H9 (cell line): ENCODE measurements at regions not wholly inside any gene's neighbourhood (a gene's known extent, or its start where the extent isn't known, plus 50 kb on each side); places are given as distances from the start of the nearest gene placed in this dataset.

Experiments used
- DNase-seq: peaks from one replicate; pipeline ENCODE4 v3.0.0-alpha.2; 2017
- H2AFZ ChIP-seq: one replicate; pipeline ENCODE4 v1.6.1; 2013; ENCODE audit warnings: mild to moderate bottlenecking, low read length, control low read depth, moderate library complexity
- H2AK5ac ChIP-seq: 2 replicates; pipeline ENCODE4 v1.6.1; 2013; ENCODE audit warnings: low read length, control low read depth, mixed read lengths; ENCODE audit not compliant: insufficient read length
- H2BK120ac ChIP-seq: one replicate; pipeline ENCODE4 v1.6.1; 2013; ENCODE audit warnings: low read depth, mild to moderate bottlenecking, low read length, control low read depth, inconsistent platforms; ENCODE audit not compliant: poor library complexity, severe bottlenecking
- H2BK12ac ChIP-seq: 2 replicates; pipeline ENCODE4 v1.6.1; 2013; ENCODE audit warnings: low read length, control low read depth, mixed read lengths, low read depth; ENCODE audit not compliant: insufficient read length
- H2BK15ac ChIP-seq: 2 replicates; pipeline ENCODE4 v1.6.1; 2013; ENCODE audit warnings: low read depth, low read length, control low read depth
- H2BK20ac ChIP-seq: one replicate; pipeline ENCODE4 v1.6.1; 2013; ENCODE audit warnings: low read depth, mild to moderate bottlenecking, low read length, control low read depth, inconsistent platforms; ENCODE audit not compliant: poor library complexity, severe bottlenecking
- H2BK5ac ChIP-seq: 2 replicates; pipeline ENCODE4 v1.6.1; 2013; ENCODE audit warnings: low read length, control low read depth, mixed read lengths; ENCODE audit not compliant: insufficient read length
- H3K14ac ChIP-seq: 2 replicates; pipeline ENCODE4 v1.6.1; 2013; ENCODE audit warnings: low read length, control low read depth; ENCODE audit not compliant: insufficient read depth
- H3K18ac ChIP-seq: 2 replicates; pipeline ENCODE4 v1.6.1; 2013; ENCODE audit warnings: low read depth, mild to moderate bottlenecking, mixed read lengths, low read length, control low read depth; ENCODE audit not compliant: insufficient read length
- H3K23ac ChIP-seq: 2 replicates; pipeline ENCODE4 v1.6.1; 2013; ENCODE audit warnings: low read length, control low read depth, mixed read lengths, low read depth; ENCODE audit not compliant: insufficient read length
- H3K23me2 ChIP-seq: 2 replicates; pipeline ENCODE4 v1.6.1; 2013; ENCODE audit warnings: low read depth, mild to moderate bottlenecking, mixed read lengths, low read length, control low read depth; ENCODE audit not compliant: insufficient read length, poor library complexity, severe bottlenecking
- H3K27ac ChIP-seq: 2 replicates; pipeline ENCODE4 v1.5.1; 2013; ENCODE audit warnings: low read length, control low read depth, mixed read lengths, low read depth; ENCODE audit not compliant: insufficient read length
- H3K27me3 ChIP-seq: 2 replicates; pipeline ENCODE4 v1.6.1; 2013; ENCODE audit warnings: low read length, control low read depth, inconsistent platforms; ENCODE audit not compliant: insufficient read depth
- H3K4ac ChIP-seq: 2 replicates; pipeline ENCODE4 v1.6.1; 2013; ENCODE audit warnings: low read depth, mild to moderate bottlenecking, control low read depth, inconsistent platforms, low read length, moderate library complexity
- H3K4me1 ChIP-seq: 2 replicates; pipeline ENCODE4 v1.6.1; 2013; ENCODE audit warnings: low read length, control low read depth, inconsistent platforms; ENCODE audit not compliant: insufficient read depth
- H3K4me2 ChIP-seq: 2 replicates; pipeline ENCODE4 v1.6.1; 2013; ENCODE audit warnings: low read length, control low read depth, mixed read lengths; ENCODE audit not compliant: insufficient read length, insufficient read depth
- H3K56ac ChIP-seq: 2 replicates; pipeline ENCODE4 v1.6.1; 2013; ENCODE audit warnings: low read depth, mild to moderate bottlenecking, mixed read lengths, low read length, control low read depth; ENCODE audit not compliant: insufficient read length
- H3K79me1 ChIP-seq: 2 replicates; pipeline ENCODE4 v1.6.1; 2013; ENCODE audit warnings: low read depth, mild to moderate bottlenecking, moderate library complexity, low read length, control low read depth, inconsistent platforms; ENCODE audit not compliant: insufficient read depth, poor library complexity, severe bottlenecking
- H3K79me2 ChIP-seq: 2 replicates; pipeline ENCODE4 v1.6.1; 2013; ENCODE audit warnings: low read length, control low read depth, inconsistent platforms; ENCODE audit not compliant: insufficient read depth
- H3K9ac ChIP-seq: 2 replicates; pipeline ENCODE4 v1.6.1; 2013; ENCODE audit warnings: low read length, control low read depth, mixed read lengths; ENCODE audit not compliant: insufficient read length; ENCODE audit errors: extremely low read depth
- H3K9me3 ChIP-seq: one replicate; pipeline ENCODE4 v1.6.1; 2013; ENCODE audit warnings: low read depth, low read length, inconsistent platforms; ENCODE audit not compliant: control insufficient read depth
- H3T11ph ChIP-seq: one replicate; pipeline ENCODE4 v1.6.1; 2013; ENCODE audit warnings: mild to moderate bottlenecking, low read length, control low read depth, inconsistent platforms
- H4K20me1 ChIP-seq: one replicate; pipeline ENCODE4 v1.6.1; 2013; ENCODE audit not compliant: control insufficient read depth, insufficient read length, insufficient read depth
- H4K5ac ChIP-seq: 2 replicates; pipeline ENCODE4 v1.6.1; 2013; ENCODE audit warnings: low read depth, mild to moderate bottlenecking, mixed read lengths, low read length, control low read depth; ENCODE audit not compliant: insufficient read length
- H4K8ac ChIP-seq: replicated peaks from 2 replicates; pipeline ENCODE4 v1.6.1; 2013; ENCODE audit warnings: low read length, control low read depth, mixed read lengths, low read depth; ENCODE audit not compliant: insufficient read length
- H4K91ac ChIP-seq: 2 replicates; pipeline ENCODE4 v1.6.1; 2013; ENCODE audit warnings: low read depth, mild to moderate bottlenecking, moderate library complexity, mixed read lengths, low read length, control low read depth; ENCODE audit not compliant: insufficient read length
- H3K27ac Mint-ChIP-seq, 3 experiments: 2 replicates in 2 of 3; 3 replicates in 1 of 3; pipeline ENCODE4 v1.8.0; 2020 to 2021; ENCODE audit warnings: mixed read lengths in 3 of 3, mild to moderate bottlenecking in 1 of 3, moderate library complexity in 1 of 3
- H3K27me3 Mint-ChIP-seq: 2 replicates; pipeline ENCODE4 v1.8.0; 2021; ENCODE audit warnings: low read depth, mild to moderate bottlenecking, moderate library complexity, mixed read lengths
- H3K36me3 Mint-ChIP-seq, 3 experiments: 2 replicates in 2 of 3; 3 replicates in 1 of 3; pipeline ENCODE4 v1.8.0; 2020 to 2021; ENCODE audit warnings: low read depth in 3 of 3, mixed read lengths in 3 of 3; ENCODE audit not compliant: insufficient read depth in 1 of 3
- H3K4me1 Mint-ChIP-seq, 2 experiments: 2 replicates each; pipeline ENCODE4 v1.8.0; 2020; ENCODE audit warnings: mixed read lengths in 2 of 2
- H3K4me3 Mint-ChIP-seq, 2 experiments: 2 replicates in 1 of 2; 3 replicates in 1 of 2; pipeline ENCODE4 v1.8.0; 2020 to 2021; ENCODE audit warnings: mild to moderate bottlenecking in 2 of 2, mixed read lengths in 2 of 2, moderate library complexity in 1 of 2
- H3K9me3 Mint-ChIP-seq, 2 experiments: 2 replicates in 1 of 2; 3 replicates in 1 of 2; pipeline ENCODE4 v1.8.0; 2020; ENCODE audit warnings: mild to moderate bottlenecking in 2 of 2, mixed read lengths in 2 of 2, moderate library complexity in 1 of 2
- CTCF ChIP-seq: fragments of 200-600 bp; sonication (generic); conservative IDR thresholded peaks from 3 replicates; pipeline ENCODE4 v1.8.0; 2021; ENCODE audit warnings: antibody characterized with exemption, mild to moderate bottlenecking
- WGBS: extraction: QIAGEN DNeasy Blood & Tissue Kit; methylation state at CpG from one replicate; pipeline ENCODE4 v1.1.7; 2013; ENCODE audit warnings: missing lambda C conversion rate, low lambda C conversion rate, mixed read lengths; ENCODE audit not compliant: insufficient read length; ENCODE audit errors: extremely low coverage; 5-methylcytosine and 5-hydroxymethylcytosine counted together

- Histone ChIP-seq H3K23me2 (no peaks in the 10 kb centered on the region), H3T11ph (no peak overlapping the region), H2AFZ (no peak overlapping the region), H3K18ac (no peak overlapping the region), H3K4ac (no peak overlapping the region), H3K14ac (no peak overlapping the region), H4K91ac (no peak overlapping the region), H3K23ac (no peak overlapping the region), H2BK20ac (no peak overlapping the region), H3K56ac (no peak overlapping the region), H3K27ac (no peak overlapping the region), H3K4me2 (no peak overlapping the region), H2BK12ac (no peak overlapping the region), H2BK15ac (no peak overlapping the region), H2BK120ac (no peak overlapping the region), H4K8ac (no peak overlapping the region), H3K79me1 (no peaks in the 10 kb centered on the region), H2AK5ac (no peak overlapping the region), H3K4me1 (no peaks in the 10 kb centered on the region; the same call in 1 of the 2 replicates), H4K20me1 (no peaks in the 10 kb centered on the region), H4K5ac (no peak overlapping the region), H3K79me2 (no peaks in the 10 kb centered on the region), H2BK5ac (no peak overlapping the region), H3K9me3 (no peaks in the 10 kb centered on the region), H3K27me3 (no peaks in the 10 kb centered on the region), H3K9ac (no peak overlapping the region)
- no peak for DNase-seq
- TF ChIP-seq CTCF: no peak
- no peaks in the 10 kb centered on the region for H3K36me3 Mint-ChIP-seq
- peaks cover 3 to 4% of the 10 kb centered on the region in 2 experiments; a peak in 2 of 4 replicates for H3K4me1 Mint-ChIP-seq
- no CpG with 5 or more reads among the region's 2 CpGs for WGBS
- H3K27me3 Mint-ChIP-seq: no peaks in the 10 kb centered on the region; the same call in 1 of the 2 replicates
- H3K9me3 Mint-ChIP-seq: no peaks in the 10 kb centered on the region
- no peak overlapping the region for H3K27ac Mint-ChIP-seq
- H3K4me3 Mint-ChIP-seq: no peak overlapping the region
Observed at GRCh38 chr9:95389373-95389772, 71.9 kb upstream of the FANCC start.
